PFSK-1 (cell line): ENCODE measurements at regions not wholly inside any gene's neighbourhood (a gene's known extent, or its start where the extent isn't known, plus 50 kb on each side); places are given as distances from the start of the nearest gene placed in this dataset.

Experiments used
- POLR2AphosphoS5 ChIP-seq: IDR thresholded peaks from 2 replicates; pipeline ENCODE4 v1.6.1; 2012; ENCODE audit warnings: low read depth, mild to moderate bottlenecking, control low read depth, low read length, moderate library complexity
- SIN3A ChIP-seq: IDR thresholded peaks from 2 replicates; pipeline ENCODE4 v1.6.1; 2012; ENCODE audit warnings: mild to moderate bottlenecking, low read length, moderate library complexity, borderline replicate concordance; ENCODE audit not compliant: insufficient read depth

- TF ChIP-seq POLR2AphosphoS5 (no peak), SIN3A (no peak)
These were observed 171.5 kb upstream of the PRICKLE1 start for GRCh38 chr12:42761086-42761485.
